CD4-positive, alpha-beta T cell treated with Interleukin-1 beta for 1 hour (primary cell): ENCODE measurements at regions not wholly inside any gene's neighbourhood (a gene's known extent, or its start where the extent isn't known, plus 50 kb on each side); places are given as distances from the start of the nearest gene placed in this dataset.

Experiments
- DNase-seq, 2 donors: peaks; one replicate each; pipeline ENCODE4 v3.0.0-alpha.2; 2020 to 2022

- no peak for DNase-seq
These were observed 112.5 kb upstream of the SLC44A3 start for GRCh38 chr1:94707321-94708298.

DNA sequence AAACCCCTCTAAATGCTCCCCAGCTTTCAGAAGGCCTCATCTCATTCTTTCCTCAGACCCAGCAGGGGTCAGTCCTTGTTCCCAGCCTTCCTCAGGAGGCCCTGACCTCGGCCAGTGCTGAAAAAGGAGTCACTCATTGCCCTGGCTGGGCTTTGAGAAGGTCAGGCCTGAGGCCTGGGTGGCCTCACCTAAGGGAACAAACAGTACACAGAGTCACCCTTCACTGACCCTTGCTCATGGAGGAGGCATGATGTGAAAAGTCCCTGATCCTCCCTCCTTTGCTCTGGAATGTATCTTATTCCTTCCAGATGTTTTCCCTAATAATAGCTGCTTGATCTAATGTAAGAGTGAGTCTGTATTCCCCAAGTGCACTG is 117.7 kb upstream of the SLC44A3 start:
- DNase-seq: no peak

- no peak for DNase-seq
These were observed 118.2 kb upstream of the SLC44A3 start for GRCh38 chr1:94701796-94702441.

GRCh38 chr1:94698759-94699502 is 121.2 kb upstream of the SLC44A3 start:
- no peak for DNase-seq

DNA sequence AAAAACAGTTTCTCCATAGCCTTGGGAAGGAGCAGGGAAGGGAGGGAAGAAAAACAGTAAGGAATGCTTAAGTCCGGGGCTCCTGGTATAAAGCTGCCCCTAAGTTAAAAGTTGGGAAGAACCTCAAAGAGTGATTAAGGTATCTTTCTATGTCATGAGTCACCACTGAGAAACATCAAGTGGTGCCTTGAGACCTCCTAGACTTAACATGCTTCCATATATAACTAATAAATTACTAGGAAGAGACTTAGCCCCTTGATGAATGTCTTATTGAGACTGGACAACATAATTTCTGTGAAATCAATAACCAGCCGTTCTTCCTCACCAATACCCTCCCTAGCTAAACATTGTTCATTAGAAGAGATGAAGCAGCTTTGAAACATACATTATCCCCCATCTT is 121.8 kb upstream of the SLC44A3 start:
- DNase-seq: no peak

- DNase-seq: no peak
These were observed 122.3 kb upstream of the SLC44A3 start for GRCh38 chr1:94697839-94698238.

DNA sequence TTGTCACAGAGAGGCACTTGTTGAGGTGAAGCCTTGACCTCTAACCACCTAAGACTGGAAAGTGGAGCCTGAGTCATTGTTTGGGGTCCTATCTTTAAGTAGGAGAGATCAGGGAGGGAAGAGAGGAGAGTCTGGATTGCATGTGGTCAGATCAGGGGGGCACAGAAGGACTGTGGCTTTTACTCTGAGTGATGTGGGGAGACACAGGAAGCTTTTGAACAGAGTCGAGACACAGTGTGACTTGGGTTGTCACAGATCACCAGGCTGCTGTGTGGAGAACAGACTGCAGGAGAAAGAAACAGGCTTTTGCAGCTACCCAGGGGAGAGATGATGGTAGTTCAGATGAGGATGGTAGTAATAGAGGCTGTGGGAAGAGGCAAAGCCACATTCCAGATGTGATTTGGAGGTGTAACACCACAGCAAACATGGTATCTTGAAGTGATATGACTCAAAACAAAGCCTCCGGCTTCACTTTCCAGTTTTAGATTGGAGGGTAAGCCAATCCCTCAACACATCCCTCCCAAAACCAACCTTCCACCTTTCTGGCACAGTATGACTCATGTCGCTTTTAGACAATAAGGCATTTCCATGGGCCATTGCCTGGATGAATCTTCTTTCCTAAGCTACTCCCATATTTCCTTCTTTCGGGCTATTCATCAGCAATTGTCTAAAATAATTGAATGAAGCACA is 125.8 kb upstream of the SLC44A3 start:
- no peak for DNase-seq

DNA sequence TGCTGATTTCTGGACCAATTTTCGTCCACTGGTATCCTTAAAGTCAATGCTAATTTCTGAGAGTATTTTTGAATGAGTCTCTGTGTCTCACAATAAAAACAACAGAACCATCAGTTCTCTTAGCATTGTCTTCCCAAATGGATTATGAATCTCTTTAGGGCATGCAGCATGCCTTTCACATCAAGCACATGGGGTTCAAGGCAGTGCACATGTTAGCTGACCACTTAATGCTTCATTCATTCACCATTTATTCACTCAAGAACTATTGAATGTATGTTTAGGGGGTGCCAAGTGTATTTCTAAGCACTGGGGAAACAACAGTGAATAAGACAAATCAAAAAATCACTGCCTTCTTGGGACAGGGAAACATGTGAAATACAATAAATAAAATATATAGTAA is 126.7 kb upstream of the SLC44A3 start:
- DNase-seq: no peak

DNA sequence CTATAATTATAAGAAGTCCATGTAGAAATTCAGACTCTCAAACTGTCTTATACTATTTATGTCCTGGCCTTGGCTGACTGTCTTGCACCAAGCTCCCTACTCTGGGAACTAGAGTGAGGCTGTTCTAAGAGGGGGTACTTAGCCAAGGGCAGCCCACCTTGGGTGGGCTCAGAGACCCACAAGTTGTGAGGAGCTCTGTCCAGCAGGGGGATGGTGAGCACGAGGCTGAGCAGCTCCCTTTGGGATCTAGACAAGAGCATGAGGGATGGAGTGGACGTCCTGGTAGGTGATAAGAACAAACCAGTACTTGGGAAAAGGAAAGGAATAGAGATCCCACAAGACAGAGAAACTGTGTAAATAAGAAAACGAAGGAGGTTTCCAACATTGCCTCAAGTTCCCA is 127.1 kb upstream of the SLC44A3 start:
- no peak for DNase-seq

- no peak for DNase-seq
These were observed 131.5 kb upstream of the SLC44A3 start for GRCh38 chr1:94688646-94689045.

GRCh38 chr1:94686882-94687281 is 133.3 kb upstream of the SLC44A3 start:
- DNase-seq: no peak

DNA sequence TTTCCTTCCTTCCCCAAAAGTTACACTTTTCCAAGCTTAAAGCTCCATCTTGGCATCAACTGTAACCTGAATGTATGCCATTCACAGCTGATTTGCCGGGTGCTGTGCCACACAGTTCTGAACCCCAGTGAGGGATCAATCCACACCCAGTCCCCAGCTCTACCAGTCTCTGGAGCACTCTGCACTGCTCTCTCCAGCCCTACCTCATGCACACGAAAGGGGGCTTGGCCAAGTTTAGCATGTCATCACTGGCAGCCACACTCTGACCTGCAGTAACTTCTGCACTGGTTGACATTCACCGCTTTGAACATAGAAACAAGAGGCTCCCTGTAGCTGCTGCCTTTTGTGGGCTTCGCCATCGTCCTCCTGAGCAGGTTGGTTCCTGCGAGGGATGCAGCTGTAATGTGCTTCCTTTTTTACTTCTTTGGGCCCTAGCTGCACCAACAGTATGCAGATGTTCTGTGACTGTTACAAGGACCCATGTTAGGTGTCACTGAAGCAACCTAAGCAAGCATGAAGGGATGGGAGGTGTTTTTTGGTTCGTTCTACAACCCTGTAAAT is 135.4 kb upstream of the SLC44A3 start:
- no peak for DNase-seq

DNA sequence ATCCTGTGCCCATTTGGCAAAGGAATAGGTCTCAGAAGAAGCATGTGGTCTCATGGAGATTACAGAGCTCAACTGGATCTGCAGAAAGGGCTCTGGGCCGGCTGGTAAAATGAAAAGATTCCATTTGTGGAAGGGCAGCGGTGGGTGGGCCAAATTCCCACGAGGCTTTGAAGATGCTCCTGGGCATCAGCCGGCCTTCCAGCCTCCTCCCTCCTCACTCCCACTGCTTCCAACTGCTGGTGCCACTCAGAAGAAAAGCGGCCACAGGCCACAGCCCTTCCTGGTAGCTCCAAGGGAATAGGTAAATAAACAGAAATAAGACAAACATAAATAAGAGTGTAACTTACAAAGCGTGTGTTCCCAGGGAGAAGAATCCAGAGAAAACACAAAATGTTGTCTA is 136.3 kb upstream of the SLC44A3 start:
- DNase-seq: no peak

DNA sequence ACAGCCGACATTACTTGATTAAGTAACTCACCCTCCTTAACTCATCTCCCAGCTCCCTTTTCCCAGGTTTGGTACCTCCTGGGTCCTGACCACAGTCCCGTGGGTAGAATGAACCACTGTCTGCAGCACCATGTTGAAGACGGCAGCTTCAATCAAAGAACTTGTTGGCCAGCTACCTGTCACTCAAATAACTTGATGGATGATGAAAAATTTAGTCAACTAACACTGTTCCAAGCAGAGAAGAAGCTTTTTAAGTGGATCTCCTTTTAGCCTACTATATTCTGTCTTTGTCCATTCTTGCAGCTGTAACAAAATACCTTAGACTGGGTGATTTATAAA is 138.4 kb upstream of the F3 start:
- no peak for DNase-seq

DNA sequence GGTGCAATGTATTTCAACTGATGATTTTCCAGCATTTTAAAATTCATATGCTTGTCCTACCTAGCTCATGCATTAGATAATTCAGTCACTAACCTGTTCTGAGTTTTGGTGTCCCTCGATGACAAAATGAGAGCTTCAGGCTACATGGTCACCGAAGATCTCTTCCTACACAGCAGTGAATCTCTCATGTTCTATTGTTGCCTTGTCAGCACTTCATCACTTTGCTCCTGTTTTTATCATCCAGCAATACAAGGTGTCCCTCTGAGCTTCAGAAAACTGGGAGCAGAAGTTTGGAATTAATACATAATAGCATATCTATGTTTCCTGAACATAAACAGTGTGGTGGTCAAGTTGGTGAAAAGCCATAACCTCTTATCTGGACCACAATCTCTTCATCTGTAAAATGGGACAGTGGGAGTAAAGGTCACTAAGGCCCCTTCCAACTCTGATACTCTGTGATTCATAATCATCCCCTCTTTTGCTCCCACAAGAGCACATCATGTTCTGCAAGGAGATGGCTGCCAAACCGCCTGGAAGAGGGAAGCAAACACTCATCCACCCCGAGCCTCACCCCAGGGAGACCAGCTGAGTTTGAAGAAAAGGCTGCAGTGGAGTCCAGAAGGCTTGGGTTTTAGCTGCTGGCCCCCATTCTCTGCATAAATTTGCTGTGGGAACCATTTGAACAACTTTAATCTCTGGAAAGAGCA is 137.9 kb upstream of the F3 start:
- no peak for DNase-seq

- DNase-seq: no peak
These were observed 136.8 kb upstream of the F3 start for GRCh38 chr1:94678202-94678848.

- DNase-seq: no peak
These were observed 136.2 kb upstream of the F3 start for GRCh38 chr1:94677714-94678113.

DNA sequence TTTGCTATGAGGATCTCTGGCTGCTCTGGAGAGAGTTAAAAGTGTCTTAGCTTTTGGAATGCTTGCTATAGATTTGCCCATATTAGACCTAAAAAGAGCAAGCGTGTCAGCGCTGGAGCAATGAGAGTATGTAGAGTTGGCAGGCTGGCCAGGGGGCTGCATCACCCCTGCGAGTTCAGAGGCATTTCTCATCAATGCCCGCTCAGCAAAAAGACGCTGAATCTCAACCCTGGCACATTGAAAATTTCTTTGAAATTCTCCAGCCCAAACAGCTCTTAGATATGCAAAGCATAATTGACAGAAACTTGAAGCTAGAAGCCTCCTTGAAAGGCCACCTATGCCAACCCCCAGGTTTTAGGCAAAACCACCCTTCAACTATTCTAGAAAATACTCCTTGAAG is 135.5 kb upstream of the F3 start:
- DNase-seq: no peak

- DNase-seq: no peak
These were observed 135.1 kb upstream of the F3 start for GRCh38 chr1:94676686-94677085.

DNA sequence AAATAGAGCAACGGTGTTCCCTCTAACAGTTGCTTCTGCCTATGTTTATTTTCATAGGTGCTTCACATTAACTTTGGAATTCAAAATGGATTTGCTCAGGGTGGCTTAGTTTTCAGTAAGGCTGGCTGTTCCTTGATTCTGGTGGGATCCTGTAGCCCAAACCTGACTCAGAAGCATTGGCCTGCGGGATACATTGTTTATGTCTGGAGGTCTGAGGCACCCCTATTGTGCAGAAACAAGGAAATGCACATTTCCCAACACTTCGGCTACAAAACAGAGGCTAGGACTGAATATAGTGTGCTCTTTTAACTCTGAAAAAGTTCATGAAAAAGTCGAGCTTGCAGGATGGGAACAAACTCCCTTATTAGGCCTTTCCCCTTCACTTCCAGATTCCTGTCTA is 133.8 kb upstream of the F3 start:
- DNase-seq: no peak

- no peak for DNase-seq
These were observed 133.3 kb upstream of the F3 start for GRCh38 chr1:94674876-94675275.

DNA sequence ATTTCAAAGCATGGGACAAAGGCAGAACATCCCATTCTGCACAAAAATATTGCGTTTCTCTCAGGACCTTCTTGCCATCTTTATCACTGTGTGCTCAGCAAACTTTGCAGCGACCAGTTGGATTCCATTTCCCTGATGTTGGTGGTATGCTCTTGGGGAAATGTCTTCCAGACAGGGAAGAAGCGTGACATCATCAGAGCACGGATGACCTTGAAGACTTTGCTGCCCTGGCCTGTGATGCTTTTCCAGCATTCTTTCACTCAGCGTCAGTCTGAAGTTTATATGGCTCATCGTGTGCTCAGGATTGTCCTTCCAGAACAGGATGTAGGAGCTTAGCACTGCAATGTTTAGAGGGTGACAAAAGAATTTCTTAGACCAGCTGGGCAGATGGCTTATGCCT is 131.4 kb upstream of the F3 start:
- DNase-seq: no peak
